ENCODE measurements at regions not wholly inside any gene's neighbourhood (a gene's known extent, or its start where the extent isn't known, plus 50 kb on each side); places are given as distances from the start of the nearest gene placed in this dataset.
"Not testable (repeated sequence)": the region's sequence is repeated elsewhere in the genome, so short reads cannot be mapped to it uniquely, and the experiment has no call there.

DNA sequence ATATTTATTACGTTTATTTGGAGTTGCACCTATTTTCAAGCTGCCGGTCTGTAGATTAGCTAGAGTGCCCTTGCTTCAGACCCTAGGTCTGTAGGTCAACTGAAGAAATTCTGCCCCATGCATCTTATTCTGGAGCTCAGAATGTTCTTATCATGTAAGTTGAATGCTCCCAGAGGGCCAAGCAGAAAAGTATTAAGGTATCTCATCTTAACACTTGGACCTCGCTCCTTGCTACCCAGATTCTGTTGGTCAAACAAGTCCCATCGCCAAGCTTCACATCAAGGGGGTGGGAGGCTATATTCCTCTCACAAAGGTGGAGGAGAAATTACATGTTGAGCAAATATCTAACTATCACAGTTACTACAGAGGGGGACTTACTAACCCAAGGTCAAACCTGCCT is 187.7 kb downstream of the C1orf94 start:
- DNase-seq (ENCODE audit: low spot score), result no peak
- intact Hi-C loops (cut with DNase I), result no loop called here

DNA sequence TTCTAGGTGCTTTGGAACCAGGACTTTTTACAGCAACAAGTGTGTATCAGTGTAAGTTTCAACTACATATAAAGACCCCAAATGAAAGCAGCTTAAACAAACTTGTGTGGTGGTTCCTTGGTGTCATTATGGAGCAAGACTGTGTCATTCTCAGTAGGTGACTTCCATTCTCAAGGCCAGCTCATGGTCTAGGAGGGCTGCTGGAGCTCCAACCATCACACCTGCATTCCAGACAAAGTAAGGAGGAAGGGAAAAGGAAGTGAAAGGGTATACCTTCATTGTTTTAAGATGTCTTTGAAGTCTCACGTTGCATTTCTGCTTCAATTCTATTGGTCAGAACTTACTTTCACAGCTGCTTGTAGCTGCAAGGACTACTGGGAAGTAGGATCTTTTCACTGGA is 188.6 kb downstream of the C1orf94 start:
- intact Hi-C loops (cut with DNase I), result no loop called here
- no peak for DNase-seq (ENCODE audit: low spot score)

- DNase-seq (ENCODE audit: low spot score), result no peak
- intact Hi-C loops (cut with DNase I), result no loop called here
These were observed 190.3 kb downstream of the C1orf94 start for GRCh38 chr1:34366875-34367624.

DNA sequence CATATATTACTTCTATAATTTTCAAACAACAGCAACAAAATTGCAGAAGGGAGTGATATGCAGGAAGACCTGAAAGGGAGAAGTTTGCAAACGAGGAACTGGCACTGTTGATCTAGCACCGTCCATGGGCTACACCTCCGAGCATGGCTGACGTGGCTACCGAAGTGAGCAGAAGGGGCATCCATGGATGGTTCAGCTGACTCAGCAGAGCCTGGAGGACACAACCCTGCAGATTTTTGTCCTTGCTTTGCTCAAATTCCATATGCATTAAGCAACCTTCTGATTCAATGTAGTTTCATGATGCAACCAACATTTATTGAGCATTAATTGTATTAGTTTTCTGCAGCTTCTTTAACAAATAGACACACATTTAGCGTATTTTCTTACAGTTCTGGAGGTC is 191.2 kb downstream of the C1orf94 start:
- DNase-seq (ENCODE audit: low spot score), result no peak
- intact Hi-C loops (cut with DNase I), result no loop called here

DNA sequence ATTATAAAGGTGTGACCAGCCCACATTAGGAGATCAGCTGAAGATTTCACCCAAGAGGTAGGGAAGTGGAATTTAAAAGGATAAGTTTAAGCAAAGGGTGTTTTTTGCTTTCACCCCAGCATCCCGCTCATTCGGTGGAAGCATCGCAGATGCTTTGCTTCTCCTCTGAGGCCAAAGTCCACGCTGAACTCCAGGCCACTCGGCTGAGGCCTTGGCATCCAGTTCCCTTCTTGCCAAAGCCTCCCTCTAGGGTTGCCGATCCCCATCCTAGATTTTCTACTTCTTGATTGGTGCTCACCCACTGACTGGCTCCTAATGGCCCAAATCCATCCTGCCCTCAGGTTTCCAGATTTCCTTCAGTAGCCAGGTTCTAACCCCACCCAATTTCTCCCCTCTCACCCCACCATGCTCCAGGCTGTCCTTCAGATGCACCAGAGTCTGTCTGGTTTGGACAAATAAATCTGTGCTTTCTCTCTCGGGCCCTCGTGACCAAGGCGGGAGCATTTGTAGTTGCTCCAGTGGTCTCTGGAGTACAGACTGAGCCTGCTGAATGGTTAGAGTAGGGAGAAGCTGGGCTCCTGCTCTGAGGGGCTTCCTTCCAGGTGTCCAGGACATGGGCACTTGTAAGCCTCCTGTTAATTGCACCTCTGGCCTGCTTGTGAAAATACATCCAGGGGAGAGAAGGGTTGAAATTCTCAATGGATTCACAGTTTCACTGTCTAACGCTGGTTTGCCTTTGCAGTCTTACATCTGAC is 193.2 kb downstream of the C1orf94 start:
- intact Hi-C loops (cut with DNase I), result no loop called here

GRCh38 chr1:34370748-34371147 is 194.0 kb downstream of the C1orf94 start:
- no peak for DNase-seq (ENCODE audit: low spot score)
- intact Hi-C loops (cut with DNase I), result no loop called here

More for the DNA sequence above, 193.2 kb downstream of the C1orf94 start:
- DNase-seq (ENCODE audit: low spot score), result no peak

DNA sequence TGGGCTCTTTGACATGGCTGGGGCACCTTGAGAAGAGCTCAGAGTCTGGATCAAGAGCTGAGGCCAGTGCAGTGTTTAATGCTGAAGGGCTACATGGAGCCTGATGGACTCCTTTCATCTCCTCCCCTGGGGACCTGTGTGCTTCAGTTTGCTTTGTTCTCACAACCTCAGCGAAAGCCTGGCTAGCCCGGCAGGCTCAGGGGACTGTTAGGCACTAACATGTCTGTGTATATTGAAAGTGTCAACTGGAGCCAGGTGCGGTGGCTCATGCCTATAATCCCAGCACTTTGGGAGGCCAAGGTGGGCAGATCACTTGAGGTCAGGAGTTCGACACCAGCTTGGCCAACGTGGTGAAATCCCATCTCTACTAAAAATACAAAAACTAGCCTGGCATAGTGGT is 194.5 kb downstream of the C1orf94 start:
- intact Hi-C loops (cut with DNase I); DNase-seq (ENCODE audit: low spot score): not testable (repeated sequence)

GRCh38 chr1:34371829-34372532 is 195.3 kb downstream of the C1orf94 start:
- intact Hi-C loops (cut with DNase I), result no loop called here
- DNase-seq (ENCODE audit: low spot score), result no peak

DNA sequence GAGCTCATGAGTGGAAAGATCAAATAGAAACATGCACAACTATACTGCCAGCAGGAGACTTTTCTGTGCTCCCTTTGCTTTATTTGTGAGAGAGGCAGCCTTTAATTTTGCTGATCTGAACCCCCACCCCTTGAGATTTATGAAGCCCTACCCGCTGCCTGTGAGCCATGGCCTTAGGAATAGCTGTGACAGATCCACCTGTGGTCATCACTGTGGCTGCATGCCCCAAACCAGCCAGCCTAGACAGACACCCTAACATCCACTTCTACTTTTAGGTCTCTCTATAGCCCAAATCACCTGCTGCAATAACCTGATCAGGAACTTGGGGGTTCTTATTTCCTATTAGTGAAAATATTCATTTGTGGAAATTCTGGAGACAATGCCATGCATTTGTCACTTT is 196.2 kb downstream of the C1orf94 start:
- intact Hi-C loops (cut with DNase I), result no loop called here
- DNase-seq (ENCODE audit: low spot score), result no peak

GRCh38 chr1:34373912-34374311 is 197.2 kb downstream of the C1orf94 start:
- DNase-seq (ENCODE audit: low spot score), result no peak

GRCh38 chr1:34376531-34376930 is 199.8 kb downstream of the C1orf94 start:
- intact Hi-C loops (cut with DNase I), result no loop called here
- no peak for DNase-seq (ENCODE audit: low spot score)

More at GRCh38 chr1:34373912-34374311, 197.2 kb downstream of the C1orf94 start:
- intact Hi-C loops (cut with DNase I), result no loop called here

- no peak for DNase-seq (ENCODE audit: low spot score)
- intact Hi-C loops (cut with DNase I), result no loop called here
These were observed 202.5 kb downstream of the C1orf94 start for GRCh38 chr1:34378968-34379856.

GRCh38 chr1:34379911-34380310 is 203.2 kb downstream of the C1orf94 start:
- intact Hi-C loops (cut with DNase I), result no loop called here
- no peak for DNase-seq (ENCODE audit: low spot score)

DNA sequence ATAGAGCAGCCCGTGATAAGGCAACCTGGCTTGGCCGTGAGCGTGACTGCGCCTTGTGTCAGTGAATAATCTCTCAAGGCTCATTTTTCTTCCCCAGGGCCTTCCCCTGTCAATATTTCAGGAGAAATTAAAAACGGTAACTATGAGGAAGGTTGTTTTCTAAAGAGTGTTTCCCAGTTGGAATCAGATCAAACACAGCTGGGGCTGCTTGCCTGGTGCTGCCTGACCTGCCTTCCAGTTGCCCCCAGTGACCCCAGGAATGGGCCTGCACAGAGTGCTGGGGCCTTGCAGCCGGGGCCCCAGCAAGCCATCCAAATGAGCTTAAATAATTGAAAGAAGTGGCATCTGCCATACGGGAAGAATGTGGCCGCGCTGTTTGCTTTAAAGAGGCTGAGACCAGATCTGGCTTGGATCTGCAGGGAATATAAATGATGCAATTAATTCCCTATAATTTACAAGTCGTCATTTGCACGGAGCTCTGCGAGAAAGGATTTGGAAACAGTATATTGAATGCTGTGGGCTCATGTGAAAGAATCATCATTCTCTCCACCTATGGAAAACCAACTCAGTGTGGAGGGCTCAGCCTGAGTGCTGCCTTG is 203.9 kb downstream of the C1orf94 start:
- intact Hi-C loops (cut with DNase I), result no loop called here
- DNase-seq (ENCODE audit: low spot score), result no peak

- intact Hi-C loops (cut with DNase I), result no loop called here
- DNase-seq (ENCODE audit: low spot score), result no peak
These were observed 213.3 kb downstream of the C1orf94 start for GRCh38 chr1:34389974-34390373.

DNA sequence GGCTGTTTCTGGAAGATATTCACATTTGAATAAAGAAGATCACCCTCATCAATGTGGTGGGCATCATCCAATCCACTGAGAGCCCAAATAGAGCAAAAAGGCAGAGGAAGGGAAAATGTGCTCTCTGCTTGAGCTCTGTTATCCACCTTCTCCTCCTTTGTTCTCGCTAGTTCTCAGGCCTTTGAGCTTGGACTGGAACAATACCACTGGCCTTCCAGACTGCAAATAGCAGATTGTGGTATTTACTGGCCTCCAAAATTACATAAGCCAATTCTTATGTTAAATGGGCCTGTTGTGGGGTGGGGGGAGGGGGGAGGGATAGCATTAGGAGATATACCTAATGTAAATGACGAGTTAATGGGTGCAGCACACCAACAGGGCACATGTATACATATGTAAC is 219.3 kb downstream of the C1orf94 start:
- no peak for DNase-seq (ENCODE audit: low spot score)
- intact Hi-C loops (cut with DNase I), result no loop called here

DNA sequence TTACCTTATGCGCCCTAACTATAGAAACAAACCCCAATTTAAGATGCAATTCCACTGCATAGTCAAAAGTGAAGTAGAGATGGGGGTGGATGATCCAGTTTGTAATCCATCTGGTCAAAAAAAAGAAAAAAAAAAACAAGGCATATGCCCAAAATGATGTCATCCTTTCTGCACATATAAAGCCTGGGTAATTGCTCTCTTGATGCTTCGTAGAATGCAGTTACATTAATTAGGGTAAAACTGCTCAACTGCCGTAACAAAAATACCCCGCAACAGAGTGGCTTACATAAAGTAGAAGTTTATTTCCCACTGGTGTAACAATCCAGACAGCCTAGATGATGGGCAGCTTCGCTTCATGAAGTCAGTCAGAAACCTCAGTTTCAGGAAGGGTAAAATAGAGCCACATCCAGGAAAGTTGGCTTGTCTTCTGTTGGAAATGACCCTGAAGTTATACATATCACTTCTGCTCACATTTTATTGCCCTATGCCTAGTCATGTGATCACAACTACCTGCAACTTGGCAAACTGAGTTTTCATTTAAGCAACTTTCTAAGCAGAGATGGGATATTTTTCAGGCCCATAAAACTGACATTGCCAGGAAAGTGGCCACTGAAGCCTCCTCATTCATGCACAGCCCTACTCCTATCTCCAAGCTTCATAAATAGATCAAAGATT is 221.7 kb downstream of the C1orf94 start:
- intact Hi-C loops (cut with DNase I), result no loop called here
- DNase-seq (ENCODE audit: low spot score), result no peak

GRCh38 chr1:34398916-34399275 is 222.2 kb downstream of the C1orf94 start:
- intact Hi-C loops (cut with DNase I), result no loop called here
- no peak for DNase-seq (ENCODE audit: low spot score)

DNA sequence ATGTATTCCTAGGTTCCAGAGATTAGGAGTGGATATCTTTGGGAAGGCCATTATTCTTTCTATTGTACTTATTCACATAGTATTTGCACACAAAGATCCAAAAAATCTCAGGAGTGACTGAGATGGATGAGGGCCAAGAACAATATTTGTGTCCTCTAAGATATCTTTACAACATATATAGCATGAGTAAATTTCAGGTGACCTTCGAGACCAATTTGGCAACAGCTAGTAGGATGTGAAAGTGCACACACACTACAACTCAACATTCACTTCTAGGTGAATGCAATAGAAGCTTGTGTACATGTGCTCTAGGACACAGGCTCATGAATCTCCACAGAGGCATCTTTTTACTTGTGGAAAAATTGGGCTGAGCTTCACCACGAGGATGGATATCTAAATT is 224.0 kb downstream of the C1orf94 start:
- intact Hi-C loops (cut with DNase I), result no loop called here
- DNase-seq (ENCODE audit: low spot score), result no peak

Measured in cardiac septum (tissue), 1 donor.